ENCODE measurements at regions not wholly inside any gene's neighbourhood (a gene's known extent, or its start where the extent isn't known, plus 50 kb on each side); places are given as distances from the start of the nearest gene placed in this dataset.

DNA sequence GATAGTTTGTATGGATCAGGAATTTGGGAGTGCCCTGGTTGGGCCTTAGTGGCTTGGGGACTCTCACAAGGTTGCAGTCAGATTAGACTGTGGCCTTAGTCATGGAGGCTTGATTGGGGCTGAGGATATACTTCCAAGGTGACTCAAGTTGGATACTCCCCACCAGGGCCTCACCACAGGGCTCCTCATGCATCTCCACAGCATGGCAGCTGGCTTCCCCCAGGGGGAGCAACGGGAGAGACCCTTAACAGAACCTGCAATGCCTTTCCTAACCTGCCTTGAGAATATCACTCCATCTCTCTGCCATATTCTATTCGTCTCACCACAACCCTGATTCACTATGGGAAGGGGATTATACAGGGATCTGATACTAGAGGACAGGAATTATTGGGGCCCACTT, 161.9 kb downstream of the RELL1 start:
- H3K23ac ChIP-seq (ENCODE audit: insufficient read length) = no peak overlapping the region
- H3K79me1 ChIP-seq (ENCODE audit: low read depth, low read length) = no peaks in the 10 kb centered on the region
- no peak for FAIRE-seq
- H2AK5ac ChIP-seq (ENCODE audit: low read depth, low read length) = no peak overlapping the region
- no peak overlapping the region for H2BK12ac ChIP-seq (ENCODE audit: low read depth, low read length)
- WGBS, 2 experiments (ENCODE audit: extremely low coverage in 1 of 2, insufficient coverage in 1 of 2, insufficient read length in 1 of 2, insufficient replicate concordance in 2 of 2, low coverage in 1 of 2, low lambda C conversion rate in 2 of 2, missing lambda C conversion rate in 1 of 2) = 79% methylated on average over 2 of the region's 2 CpGs; no CpG with 5 or more reads in 1 of the 2 experiments
- H3K23me2 ChIP-seq (ENCODE audit: low read depth, low read length) = no peaks in the 10 kb centered on the region
- H3K27me3 ChIP-seq (replicated peaks in 1 of 4; ENCODE audit: control insufficient read depth in 3 of 4, extremely low read depth in 1 of 4, insufficient read depth in 3 of 4, low read length in 3 of 4) = no peaks in the 10 kb centered on the region
- no peaks in the 10 kb centered on the region for H3K4me1 ChIP-seq (replicated peaks in 1 of 4; ENCODE audit: control insufficient read depth in 3 of 4, insufficient read depth in 4 of 4, low read length in 3 of 4)
- no peak overlapping the region for H3K4ac ChIP-seq (replicated peaks; ENCODE audit: insufficient read length, low read depth, low read length)
- no peak overlapping the region for H3K4me3 ChIP-seq (ENCODE audit: extremely low read depth in 1 of 4, insufficient read depth in 2 of 4, low read depth in 3 of 4, low read length in 4 of 4)
- H4K5ac ChIP-seq (ENCODE audit: insufficient read length, low read depth, low read length) = no peak overlapping the region
- ChIA-PET POLR2A (ENCODE audit: partially characterized antibody) (no interaction called here), CTCF (ENCODE audit: partially characterized antibody) (interaction anchor here (1.2 to 2.1 kb wide), 3 partner anchors 10 to 41 kb away, joined by 3 to 7 read pairs (median 3); no protein-coding TSS in a partner anchor)
- H3K27ac ChIP-seq (ENCODE audit: low read depth, low read length) = no peak overlapping the region
- H3K4me2 ChIP-seq (ENCODE audit: insufficient read depth in 1 of 2, low read depth in 2 of 2, low read length in 2 of 2) = no peak overlapping the region
- TF ChIP-seq, protein P1, sequence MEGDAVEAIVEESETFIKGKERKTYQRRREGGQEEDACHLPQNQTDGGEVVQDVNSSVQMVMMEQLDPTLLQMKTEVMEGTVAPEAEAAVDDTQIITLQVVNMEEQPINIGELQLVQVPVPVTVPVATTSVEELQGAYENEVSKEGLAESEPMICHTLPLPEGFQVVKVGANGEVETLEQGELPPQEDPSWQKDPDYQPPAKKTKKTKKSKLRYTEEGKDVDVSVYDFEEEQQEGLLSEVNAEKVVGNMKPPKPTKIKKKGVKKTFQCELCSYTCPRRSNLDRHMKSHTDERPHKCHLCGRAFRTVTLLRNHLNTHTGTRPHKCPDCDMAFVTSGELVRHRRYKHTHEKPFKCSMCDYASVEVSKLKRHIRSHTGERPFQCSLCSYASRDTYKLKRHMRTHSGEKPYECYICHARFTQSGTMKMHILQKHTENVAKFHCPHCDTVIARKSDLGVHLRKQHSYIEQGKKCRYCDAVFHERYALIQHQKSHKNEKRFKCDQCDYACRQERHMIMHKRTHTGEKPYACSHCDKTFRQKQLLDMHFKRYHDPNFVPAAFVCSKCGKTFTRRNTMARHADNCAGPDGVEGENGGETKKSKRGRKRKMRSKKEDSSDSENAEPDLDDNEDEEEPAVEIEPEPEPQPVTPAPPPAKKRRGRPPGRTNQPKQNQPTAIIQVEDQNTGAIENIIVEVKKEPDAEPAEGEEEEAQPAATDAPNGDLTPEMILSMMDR (IDR thresholded peaks at IDR 0.05; ENCODE audit: control extremely low read depth in 1 of 3, insufficient read depth in 1 of 3, low read depth in 1 of 3, low read length in 3 of 3) = peak in 2 of 3 experiments; percentile 11 to 21; a peak in 2 of 4 replicates
- peak in 1 of 2 experiments; percentile 8; a peak in 1 of 4 replicates for TF ChIP-seq RAD21 (IDR thresholded peaks at IDR 0.05 in 1 of 2, conservative IDR thresholded peaks at IDR 0.05 in 1 of 2; ENCODE audit: low read depth in 2 of 2, low read length in 2 of 2)
- TF ChIP-seq JUN (IDR thresholded peaks at IDR 0.05; ENCODE audit: low read depth, low read length) = no peak
- no peak for TF ChIP-seq FOSL1 (IDR thresholded peaks at IDR 0.05; ENCODE audit: insufficient read depth, low read depth, low read length)
- no peak overlapping the region for H3K14ac ChIP-seq (ENCODE audit: insufficient read length)
- no peaks in the 10 kb centered on the region for H3K36me3 ChIP-seq (ENCODE audit: control insufficient read depth in 2 of 4, insufficient read depth in 4 of 4, low read length in 3 of 4)
- H3K79me2 ChIP-seq (ENCODE audit: control insufficient read depth in 1 of 2, insufficient read depth in 2 of 2, low read length in 2 of 2) = no peaks in the 10 kb centered on the region
- no peak overlapping the region for H4K8ac ChIP-seq (ENCODE audit: extremely low read depth, insufficient read depth, low read length)
- H2BK15ac ChIP-seq (ENCODE audit: low read length) = no peak overlapping the region
- no peak overlapping the region for H3K9ac ChIP-seq (replicated peaks in 1 of 4; ENCODE audit: extremely low read depth in 1 of 4, low read depth in 3 of 4, low read length in 3 of 4)
- H3K18ac ChIP-seq (ENCODE audit: extremely low read depth, low read length) = no peak overlapping the region
- H4K91ac ChIP-seq (replicated peaks; ENCODE audit: insufficient read length, low read length) = no peak overlapping the region
- H3K56ac ChIP-seq (replicated peaks; ENCODE audit: insufficient read length, low read depth, low read length) = no peak overlapping the region
- no peak overlapping the region for H2BK5ac ChIP-seq (ENCODE audit: low read depth, low read length)
- H3K9me3 ChIP-seq (ENCODE audit: insufficient read depth in 2 of 2, low read depth in 1 of 2, low read length in 1 of 2) = no peaks in the 10 kb centered on the region
- no peak overlapping the region for H2BK20ac ChIP-seq (ENCODE audit: low read length)
- no peak overlapping the region for H2AFZ ChIP-seq (ENCODE audit: low read length)
- H4K20me1 ChIP-seq (replicated peaks in 1 of 2; ENCODE audit: control insufficient read depth in 1 of 2, insufficient read depth in 2 of 2, low read length in 2 of 2) = no peaks in the 10 kb centered on the region
- DNase-seq (ENCODE audit: low read depth in 1 of 2, low spot score in 2 of 2) = no peak
- H2BK120ac ChIP-seq (replicated peaks; ENCODE audit: low read depth, low read length) = no peak overlapping the region

All from H1 (cell line).